ENCODE measurements at regions not wholly inside any gene's neighbourhood (a gene's known extent, or its start where the extent isn't known, plus 50 kb on each side); places are given as distances from the start of the nearest gene placed in this dataset.

GRCh38 chr4:153109296-153109849 lies 94.9 kb upstream of the TRIM2 start:
- Mint-ChIP-seq H3K4me1 (peaks cover 4% of the 10 kb centered on the region), H3K36me3 (ENCODE audit: low read depth) (peaks cover 3% of the 10 kb centered on the region), H3K27ac (no peak overlapping the region), H3K27me3 (ENCODE audit: low read depth, poor library complexity) (peaks cover 10% of the 10 kb centered on the region), H3K9me3 (peaks cover 24% of the 10 kb centered on the region), H3K4me3 (no peak overlapping the region)
- no peak for TF ChIP-seq CTCF (IDR thresholded peaks at IDR 0.05)
- no peak for DNase-seq

- Mint-ChIP-seq H3K4me1 (peaks cover 4% of the 10 kb centered on the region), H3K27ac (peak overlapping the region; percentile 27), H3K27me3 (ENCODE audit: low read depth, poor library complexity) (no peaks in the 10 kb centered on the region), H3K4me3 (no peak overlapping the region), H3K9me3 (peaks cover 11% of the 10 kb centered on the region), H3K36me3 (ENCODE audit: low read depth) (no peaks in the 10 kb centered on the region)
- DNase-seq: no peak
- TF ChIP-seq CTCF (IDR thresholded peaks at IDR 0.05): no peak
Observed at GRCh38 chr4:153110739-153111138, 93.5 kb upstream of the TRIM2 start.

GRCh38 chr4:153111426-153112040 lies 92.7 kb upstream of the TRIM2 start:
- peaks cover 4% of the 10 kb centered on the region for H3K4me1 Mint-ChIP-seq
- no peak for DNase-seq
- no peak overlapping the region for H3K4me3 Mint-ChIP-seq
- no peaks in the 10 kb centered on the region for H3K27me3 Mint-ChIP-seq (ENCODE audit: low read depth, poor library complexity)
- H3K36me3 Mint-ChIP-seq (ENCODE audit: low read depth): no peaks in the 10 kb centered on the region
- H3K9me3 Mint-ChIP-seq: peaks cover 3% of the 10 kb centered on the region
- no peak overlapping the region for H3K27ac Mint-ChIP-seq
- no peak for TF ChIP-seq CTCF (IDR thresholded peaks at IDR 0.05)

- peaks cover 3% of the 10 kb centered on the region for H3K9me3 Mint-ChIP-seq
- H3K4me3 Mint-ChIP-seq: no peak overlapping the region
- TF ChIP-seq CTCF (IDR thresholded peaks at IDR 0.05): no peak
- no peak overlapping the region for H3K27ac Mint-ChIP-seq
- no peaks in the 10 kb centered on the region for H3K27me3 Mint-ChIP-seq (ENCODE audit: low read depth, poor library complexity)
- H3K36me3 Mint-ChIP-seq (ENCODE audit: low read depth): no peaks in the 10 kb centered on the region
- no peak for DNase-seq
- peaks cover 4% of the 10 kb centered on the region for H3K4me1 Mint-ChIP-seq
Observed at GRCh38 chr4:153112041-153112441, 92.2 kb upstream of the TRIM2 start.

- no peaks in the 10 kb centered on the region for H3K36me3 Mint-ChIP-seq (ENCODE audit: low read depth)
- no peaks in the 10 kb centered on the region for H3K27me3 Mint-ChIP-seq (ENCODE audit: low read depth, poor library complexity)
- no peaks in the 10 kb centered on the region for H3K9me3 Mint-ChIP-seq
- DNase-seq: no peak
- H3K27ac Mint-ChIP-seq: no peak overlapping the region
- no peak overlapping the region for H3K4me3 Mint-ChIP-seq
- peaks cover 4% of the 10 kb centered on the region for H3K4me1 Mint-ChIP-seq
- TF ChIP-seq CTCF (IDR thresholded peaks at IDR 0.05): no peak
Observed at GRCh38 chr4:153113061-153113837, 91.0 kb upstream of the TRIM2 start.

GRCh38 chr4:153113838-153114105 lies 90.5 kb upstream of the TRIM2 start:
- H3K4me1 Mint-ChIP-seq: peaks cover 4% of the 10 kb centered on the region

More at GRCh38 chr4:153113838-153114105, 90.5 kb upstream of the TRIM2 start:
- Mint-ChIP-seq H3K27ac (no peak overlapping the region), H3K36me3 (ENCODE audit: low read depth) (no peaks in the 10 kb centered on the region), H3K4me3 (no peak overlapping the region), H3K27me3 (ENCODE audit: low read depth, poor library complexity) (no peaks in the 10 kb centered on the region), H3K9me3 (no peaks in the 10 kb centered on the region)
- DNase-seq: no peak
- TF ChIP-seq CTCF (IDR thresholded peaks at IDR 0.05): no peak

Data from nephron progenitor cell (in vitro differentiated cells).